ENCODE measurements at regions not wholly inside any gene's neighbourhood (a gene's known extent, or its start where the extent isn't known, plus 50 kb on each side); places are given as distances from the start of the nearest gene placed in this dataset.

DNA sequence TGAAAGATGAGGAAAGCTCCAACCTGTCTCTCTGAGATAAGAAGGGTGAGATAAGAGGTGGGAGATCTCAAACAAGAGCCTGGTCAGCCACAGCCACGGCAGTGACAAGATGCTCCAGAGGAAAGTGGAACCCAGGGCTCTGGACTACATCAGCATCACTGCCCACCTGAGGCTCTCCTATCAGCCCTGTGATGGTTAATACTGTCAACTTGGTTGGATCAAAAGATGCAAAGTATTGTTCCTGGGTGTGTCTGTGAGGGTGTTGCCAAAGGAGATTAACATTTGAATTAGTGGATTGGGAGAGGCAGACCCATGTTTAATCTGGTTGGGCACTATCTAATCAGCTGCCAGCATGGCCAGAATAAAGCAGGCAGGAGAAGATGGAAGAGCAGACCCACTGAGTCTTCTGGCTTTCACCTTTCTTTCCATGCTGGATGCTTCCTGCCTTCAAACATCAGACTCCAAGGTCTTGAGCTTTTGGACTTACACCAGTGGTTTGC, 476.6 kb upstream of the NBEA start:
- no peak for DNase-seq (ENCODE audit: low read depth)

DNA sequence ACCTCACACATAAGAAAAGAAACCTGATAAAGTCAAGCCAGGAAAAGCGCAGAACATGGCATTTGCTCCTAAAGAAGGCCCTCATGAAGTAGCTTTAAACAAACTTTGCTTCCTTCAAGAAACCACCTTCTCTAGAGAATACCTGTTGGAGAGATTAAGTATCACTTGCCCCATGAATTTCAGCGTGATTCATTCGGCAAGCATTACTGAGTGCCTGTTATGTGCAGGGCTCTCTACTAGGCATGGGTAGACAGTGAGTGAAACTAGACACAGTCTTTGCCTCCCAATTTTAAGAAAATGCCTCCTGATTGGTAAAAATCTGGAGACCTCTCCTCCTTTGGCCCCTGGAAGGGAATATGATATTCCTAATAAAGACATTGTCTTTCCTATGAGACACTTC, 475.8 kb upstream of the NBEA start:
- no peak for DNase-seq (ENCODE audit: low read depth)

DNA sequence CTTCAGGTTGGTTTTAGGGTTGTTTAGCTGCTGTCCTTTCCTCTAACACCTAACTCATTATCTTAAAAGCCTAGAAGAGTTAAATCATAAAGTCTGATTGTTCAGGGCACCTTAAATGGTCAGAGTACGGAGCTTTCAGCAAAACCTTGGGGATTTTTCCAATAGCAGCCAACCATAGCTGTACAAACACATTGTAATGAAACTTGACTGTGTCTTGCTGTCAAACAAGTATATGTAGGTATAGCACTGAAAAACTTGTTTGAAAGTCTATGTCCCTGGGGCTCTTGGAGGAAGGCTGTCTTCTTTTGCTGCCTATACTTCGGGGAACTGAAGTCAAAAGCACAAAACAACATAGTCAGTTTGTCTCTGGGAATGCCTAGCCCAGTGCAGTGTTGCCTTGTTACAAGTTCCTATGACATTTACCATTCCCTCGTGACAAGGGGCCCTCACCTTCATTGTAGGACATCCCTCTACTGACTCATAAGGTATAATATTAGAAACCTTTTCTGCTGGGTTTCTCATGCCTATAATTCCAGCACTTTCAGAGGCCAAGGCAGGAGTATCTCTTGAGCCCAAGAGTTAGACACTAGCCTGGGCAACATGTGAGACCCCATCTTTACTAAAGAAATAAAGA, 474.5 kb upstream of the NBEA start:
- no peak for DNase-seq (ENCODE audit: low read depth)

DNA sequence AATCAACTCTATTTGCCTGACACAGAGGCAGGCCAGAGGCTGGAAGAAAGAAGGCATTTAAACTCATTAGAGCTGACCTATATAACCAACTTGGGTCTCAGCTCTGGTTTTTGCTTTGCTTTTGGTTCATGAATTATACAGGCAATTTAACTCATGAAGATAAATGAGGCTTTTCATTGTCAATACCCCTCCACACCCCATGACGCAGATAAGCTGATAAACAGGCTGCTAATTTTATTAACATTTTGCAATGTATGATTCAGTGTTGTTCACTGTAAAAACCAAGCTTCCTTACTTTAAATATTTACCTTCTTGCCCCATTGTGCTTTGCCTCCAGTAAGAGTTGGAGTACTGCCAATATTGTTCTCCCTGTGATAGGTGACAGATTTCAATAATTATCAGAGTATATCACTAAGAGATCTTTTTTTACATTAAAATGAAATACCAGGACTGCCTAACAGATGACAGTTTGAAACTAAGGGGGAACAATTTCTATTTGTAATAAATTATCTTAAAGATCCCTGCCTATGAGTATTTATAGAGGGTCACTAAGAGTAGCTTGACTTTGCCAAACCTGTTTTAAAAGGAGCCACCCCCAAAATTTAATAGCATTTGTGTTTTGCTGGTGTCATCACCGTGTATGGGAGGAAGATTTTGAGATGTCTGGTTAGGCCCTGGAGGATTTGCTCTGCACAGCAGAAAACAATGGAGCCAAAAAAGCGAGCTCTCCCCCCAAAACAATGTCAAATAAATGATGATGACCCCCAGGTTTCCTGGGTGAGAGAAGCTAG, 472.7 kb upstream of the NBEA start:
- no peak for DNase-seq (ENCODE audit: low read depth)

DNA sequence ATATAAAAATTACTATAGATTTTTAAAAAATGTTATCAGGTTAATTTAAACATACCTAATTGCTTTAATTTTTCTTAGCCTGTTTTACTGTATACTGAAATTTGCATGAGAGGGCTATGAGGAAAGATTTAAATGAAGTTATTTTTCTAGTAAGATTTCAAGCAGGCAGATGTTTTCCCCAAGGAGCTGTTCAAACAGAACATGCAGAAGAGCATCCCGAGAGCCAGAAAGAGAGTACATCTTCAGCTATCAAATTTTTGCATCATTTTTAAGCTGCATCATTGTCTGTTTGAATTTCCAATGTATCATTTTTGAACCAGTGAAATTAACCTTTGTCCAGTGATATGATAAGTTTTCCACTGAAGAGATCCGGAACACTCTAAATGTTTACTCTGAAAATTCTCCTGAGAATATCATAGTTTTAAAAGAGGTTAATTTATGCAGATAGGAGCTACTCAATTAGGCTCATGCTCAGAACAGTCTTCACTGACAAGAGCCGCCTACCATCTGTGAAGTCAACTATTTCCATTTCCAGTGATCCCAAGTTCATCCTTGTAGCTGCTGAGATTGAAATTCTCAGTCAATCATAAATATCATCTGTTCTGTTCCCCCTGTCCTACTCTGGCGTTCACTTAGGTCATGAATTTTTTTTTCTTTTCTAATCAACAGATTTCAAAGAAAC, 467.7 kb upstream of the NBEA start:
- DNase-seq (ENCODE audit: low read depth), result no peak

DNA sequence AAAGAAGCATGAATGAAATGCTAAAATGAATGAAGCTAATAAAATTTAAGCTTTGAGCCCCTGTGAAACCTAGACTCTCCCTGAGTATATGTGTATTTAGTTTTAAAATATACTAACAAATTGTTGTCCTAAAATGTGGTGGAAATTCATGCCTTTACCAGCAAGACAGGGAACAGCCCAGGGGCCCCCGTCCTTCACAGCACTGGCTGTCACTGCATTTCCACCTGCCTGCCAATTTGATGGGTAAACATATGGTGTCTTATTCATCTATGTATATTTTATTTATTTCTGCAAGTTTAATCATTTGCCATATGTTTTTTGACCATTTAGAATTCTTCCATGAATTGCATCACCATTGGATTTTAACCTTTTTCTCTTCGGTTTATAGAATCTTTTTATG, 463.7 kb upstream of the NBEA start:
- DNase-seq (ENCODE audit: low read depth), result no peak

DNA sequence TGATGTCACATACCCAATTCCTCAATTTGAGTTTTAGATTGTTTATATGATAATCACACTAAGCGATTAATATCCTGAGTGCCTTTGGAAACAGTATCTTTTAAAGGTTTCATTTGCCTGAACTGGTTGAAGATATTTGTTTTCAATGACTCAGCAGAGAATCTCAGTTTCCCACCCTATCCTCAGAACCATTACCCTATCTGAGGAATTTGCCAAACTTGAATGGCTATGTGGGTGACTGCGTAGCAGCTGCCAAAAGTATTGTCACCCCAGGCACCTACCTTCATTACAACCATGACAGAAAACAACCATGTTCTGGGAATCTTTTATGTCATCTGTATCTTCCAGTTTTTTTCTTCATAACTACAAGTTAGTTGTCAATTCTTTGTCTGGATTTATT, 440.1 kb upstream of the NBEA start:
- no peak for DNase-seq (ENCODE audit: low read depth)

DNA sequence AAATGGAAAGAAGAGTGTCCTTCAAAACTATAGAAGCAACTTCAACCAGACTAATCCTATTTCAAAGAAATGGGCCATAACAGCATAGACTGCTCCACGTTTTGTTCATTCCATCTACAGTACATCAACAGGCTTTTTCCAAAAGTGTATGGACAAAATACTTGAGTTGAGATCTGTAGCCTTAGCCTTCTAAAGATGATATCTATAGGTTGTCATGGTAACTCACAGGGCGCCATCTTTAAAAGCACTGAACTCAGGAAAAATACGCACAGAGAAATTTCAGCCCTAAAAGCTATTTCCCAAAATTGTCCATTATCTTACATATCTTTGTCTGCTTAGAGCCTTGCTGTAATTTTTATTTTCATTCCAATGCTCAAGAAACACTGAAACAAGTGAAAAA, 439.4 kb upstream of the NBEA start:
- no peak for DNase-seq (ENCODE audit: low read depth)

DNA sequence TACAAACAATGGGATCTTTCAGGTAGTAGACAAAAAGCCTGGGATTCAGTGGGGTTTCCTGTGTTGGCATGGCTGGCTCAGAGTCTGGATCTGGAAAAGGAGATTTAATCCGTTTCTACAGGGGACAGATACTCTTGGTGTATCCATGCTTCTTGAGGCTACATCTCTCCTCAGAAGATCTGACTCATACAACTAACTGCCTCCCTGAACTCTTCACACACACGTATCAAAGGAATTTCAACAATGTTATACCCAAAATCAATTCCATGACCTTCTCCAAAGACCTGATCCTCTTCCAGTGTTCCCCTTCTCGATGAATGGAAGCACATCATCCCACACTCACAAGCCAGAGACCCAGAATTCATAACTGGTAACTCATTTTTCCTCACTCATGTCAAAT, 435.3 kb upstream of the NBEA start:
- no peak for DNase-seq (ENCODE audit: low read depth)

DNA sequence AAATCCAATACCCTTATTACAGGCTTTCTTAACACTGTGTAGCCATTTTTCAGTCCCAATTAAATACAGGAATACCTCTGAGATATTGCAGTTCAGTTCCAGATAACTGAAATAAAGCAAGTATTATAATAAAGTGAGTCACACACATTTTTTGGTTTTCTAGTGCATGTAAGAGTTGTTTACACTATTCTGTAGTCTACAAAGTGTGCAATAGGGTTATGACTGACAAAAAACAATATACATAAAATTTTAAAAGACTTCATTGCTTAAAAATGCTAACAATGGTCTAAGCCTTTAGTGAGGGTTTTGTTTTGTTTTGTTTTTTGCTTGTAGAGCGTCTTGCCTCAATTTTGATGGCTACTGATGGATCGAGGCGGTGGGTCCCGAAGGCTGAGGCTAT, 434.4 kb upstream of the NBEA start:
- DNase-seq (ENCODE audit: low read depth), result no peak

DNA sequence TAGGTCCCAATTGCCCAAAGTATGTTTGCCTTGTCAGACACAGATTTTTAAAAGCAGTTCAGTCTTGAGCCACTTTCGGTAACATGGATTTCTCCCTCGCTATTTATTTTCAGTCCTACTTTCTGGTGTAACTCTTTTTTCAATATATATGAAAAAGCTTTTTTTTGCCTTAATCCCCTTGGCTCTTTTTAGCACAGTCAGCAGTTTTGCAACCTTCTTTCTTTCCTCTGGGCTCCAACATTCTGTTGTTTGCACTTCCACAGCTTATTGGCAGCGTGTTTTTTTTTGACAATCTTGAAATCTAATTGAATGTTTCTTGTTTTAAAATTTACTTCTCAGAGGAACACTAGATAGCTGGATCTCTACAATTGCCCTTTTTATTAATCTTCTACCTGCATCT, 429.3 kb upstream of the NBEA start:
- DNase-seq (ENCODE audit: low read depth), result no peak

DNA sequence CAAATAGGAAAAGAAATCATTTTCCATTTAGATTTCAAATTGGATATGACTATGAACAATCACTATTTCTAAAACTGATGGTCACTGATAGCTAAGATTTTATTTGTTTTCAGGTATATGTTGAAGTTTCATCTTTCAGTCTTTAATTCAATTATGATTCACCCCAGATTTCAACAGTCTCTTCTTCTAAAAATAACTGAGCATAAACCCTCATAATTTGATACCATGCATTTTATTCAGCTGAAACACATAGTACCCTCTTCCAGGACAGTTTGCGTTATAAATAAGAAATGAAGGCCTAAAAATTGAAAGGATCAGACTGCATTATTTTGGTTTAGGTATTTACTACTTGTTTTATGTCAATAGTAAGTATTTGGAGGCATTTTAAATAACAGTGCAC, 428.5 kb upstream of the NBEA start:
- no peak for DNase-seq (ENCODE audit: low read depth)

DNA sequence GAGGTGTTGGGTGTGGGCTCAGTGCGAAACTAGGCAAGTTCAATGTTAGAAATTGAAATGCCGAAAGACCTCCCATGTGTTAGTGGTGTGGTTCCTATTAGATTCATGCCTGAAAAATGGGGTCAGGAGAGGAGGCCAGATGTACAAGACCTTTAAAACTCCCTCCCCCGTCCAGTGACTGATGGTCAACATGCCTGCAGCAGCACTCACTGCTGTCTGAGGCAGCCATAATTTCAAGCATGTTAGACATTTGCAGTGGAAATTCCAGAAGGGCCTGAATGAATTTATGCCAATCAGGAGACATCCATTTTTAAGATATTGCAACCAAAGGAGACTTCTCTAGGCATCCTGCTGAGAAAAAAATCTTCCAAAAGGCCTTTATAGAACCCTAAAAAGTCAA, 426.9 kb upstream of the NBEA start:
- no peak for DNase-seq (ENCODE audit: low read depth)

DNA sequence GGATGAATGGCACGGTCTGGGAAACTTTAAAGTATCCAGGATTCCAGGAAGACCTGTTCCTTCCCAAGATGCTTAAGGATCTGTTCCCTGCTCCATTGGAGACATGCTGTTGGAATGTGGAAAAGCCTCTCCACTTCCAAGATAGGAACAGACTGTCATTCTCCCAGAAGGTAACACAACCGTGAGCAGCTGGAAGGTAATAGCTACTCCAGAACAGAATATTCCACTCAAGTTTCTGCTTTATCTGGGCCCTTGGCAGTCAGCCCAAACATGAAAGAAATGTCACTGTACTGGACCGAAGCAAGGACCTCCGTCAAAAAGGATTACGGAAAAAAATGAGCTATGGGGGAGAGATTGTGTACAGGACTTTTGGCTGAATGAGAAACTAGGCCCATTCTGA, 420.9 kb upstream of the NBEA start:
- no peak for DNase-seq (ENCODE audit: low read depth)

DNA sequence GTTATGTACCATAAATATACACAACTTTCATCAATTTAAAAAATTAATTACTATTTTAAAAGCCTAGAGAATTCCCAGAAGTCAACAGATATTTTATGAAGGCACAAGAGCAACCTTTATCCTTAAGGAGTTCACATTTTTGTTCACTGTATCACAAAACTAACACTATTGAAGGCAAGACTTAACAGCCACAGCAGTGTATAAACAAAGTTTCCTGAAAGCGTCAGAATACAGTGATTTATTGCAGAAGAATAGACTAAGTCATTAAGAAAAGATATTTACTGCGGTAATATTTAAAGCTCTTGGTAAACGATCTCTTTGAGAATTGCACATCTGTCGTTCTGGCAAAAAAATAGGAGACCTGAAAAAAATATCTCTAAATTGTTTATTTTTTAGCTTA, 419.3 kb upstream of the NBEA start:
- DNase-seq (ENCODE audit: low read depth), result no peak

DNA sequence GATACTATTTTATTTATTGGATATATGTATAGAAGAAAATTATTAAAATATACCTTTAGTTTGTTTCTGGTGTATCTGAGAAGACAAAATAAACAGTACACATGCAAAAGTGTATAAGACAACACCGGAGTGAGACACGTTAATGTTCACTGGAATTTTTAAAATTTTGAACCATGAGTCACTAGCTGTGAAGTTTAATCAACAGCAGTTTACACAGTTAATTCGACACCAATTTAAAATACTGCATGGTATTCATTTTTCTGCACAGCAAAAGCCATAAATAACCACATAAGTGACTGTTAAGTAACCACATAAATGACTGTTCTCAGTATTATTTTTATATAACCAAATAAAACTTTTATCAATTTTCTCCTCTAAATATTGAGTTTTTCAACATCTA, 418.7 kb upstream of the NBEA start:
- no peak for DNase-seq (ENCODE audit: low read depth)

DNA sequence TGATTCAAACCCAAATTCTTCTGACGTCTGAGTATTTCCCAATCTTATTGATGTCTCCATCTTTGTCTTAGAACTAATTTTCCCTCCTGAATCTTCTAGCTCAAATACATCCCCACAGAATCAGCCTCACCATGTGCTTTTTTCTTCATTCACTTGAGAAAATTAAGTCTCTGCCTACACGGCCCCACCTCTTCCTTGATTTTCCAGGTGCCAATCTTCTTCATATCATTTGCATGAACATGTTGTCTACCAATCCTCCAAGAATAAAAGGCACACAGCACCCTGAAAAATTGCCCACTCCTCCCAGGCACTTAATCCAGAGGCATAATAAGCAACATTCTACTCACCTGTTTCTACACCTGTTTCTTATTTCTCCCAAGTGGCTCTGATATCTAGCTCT, 408.1 kb upstream of the NBEA start:
- no peak for DNase-seq (ENCODE audit: low read depth)

DNA sequence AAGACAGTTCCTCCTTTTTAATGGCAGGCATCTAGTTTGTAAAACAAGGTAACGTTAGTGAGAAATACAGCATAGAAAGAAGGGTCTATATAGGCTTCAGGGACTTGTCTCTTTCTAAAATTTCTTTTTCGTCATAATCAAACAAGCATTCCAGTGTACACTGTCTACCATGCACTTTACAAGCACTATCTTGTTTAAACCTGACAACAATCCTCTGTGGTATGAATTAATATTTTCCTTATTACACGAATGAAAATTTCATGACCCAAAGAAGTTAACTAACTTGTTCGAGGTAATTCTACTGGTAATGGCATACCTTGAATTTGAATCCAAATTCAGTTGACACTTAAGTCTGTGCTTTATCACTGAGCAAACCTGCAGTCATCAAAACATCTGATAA, 399.7 kb upstream of the NBEA start:
- DNase-seq (ENCODE audit: low read depth), result no peak

DNA sequence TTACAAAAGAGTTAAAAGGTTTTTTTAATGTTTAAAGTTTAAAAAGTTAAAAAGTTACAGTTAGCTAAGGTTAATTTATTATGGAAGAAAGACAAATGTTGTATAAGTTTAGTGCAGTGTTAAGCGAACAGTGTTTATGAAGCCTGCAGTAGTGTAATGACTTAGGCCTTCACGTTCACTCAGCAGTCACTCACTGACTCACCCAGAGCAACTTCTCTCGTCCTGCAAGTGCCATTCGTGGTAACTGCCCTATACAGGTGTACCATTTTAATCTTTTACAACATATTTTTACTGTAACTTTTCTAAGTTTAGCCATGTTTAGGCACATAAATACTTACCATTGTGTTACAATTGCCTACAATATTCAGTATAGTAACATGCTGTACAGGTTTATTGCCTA, 398.2 kb upstream of the NBEA start:
- DNase-seq (ENCODE audit: low read depth), result no peak

DNA sequence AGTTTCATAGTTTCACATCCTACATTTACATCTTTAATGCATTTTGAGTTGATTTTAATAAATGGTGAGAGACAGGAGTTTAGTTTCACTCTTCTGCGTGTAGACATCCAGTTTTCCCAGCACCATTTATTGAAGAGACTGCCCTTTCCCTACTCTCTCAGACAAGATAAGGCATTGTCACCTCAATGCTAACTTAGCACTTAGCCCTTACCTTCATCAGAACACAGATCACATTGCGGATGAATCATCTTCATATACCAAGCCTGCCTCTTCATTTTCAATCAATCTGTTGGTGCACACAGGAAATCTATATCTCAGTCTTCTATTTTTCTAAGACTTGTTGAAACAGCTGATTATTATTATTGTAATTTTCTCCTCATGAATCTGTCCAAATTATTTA, 396.6 kb upstream of the NBEA start:
- DNase-seq (ENCODE audit: low read depth), result no peak

DNA sequence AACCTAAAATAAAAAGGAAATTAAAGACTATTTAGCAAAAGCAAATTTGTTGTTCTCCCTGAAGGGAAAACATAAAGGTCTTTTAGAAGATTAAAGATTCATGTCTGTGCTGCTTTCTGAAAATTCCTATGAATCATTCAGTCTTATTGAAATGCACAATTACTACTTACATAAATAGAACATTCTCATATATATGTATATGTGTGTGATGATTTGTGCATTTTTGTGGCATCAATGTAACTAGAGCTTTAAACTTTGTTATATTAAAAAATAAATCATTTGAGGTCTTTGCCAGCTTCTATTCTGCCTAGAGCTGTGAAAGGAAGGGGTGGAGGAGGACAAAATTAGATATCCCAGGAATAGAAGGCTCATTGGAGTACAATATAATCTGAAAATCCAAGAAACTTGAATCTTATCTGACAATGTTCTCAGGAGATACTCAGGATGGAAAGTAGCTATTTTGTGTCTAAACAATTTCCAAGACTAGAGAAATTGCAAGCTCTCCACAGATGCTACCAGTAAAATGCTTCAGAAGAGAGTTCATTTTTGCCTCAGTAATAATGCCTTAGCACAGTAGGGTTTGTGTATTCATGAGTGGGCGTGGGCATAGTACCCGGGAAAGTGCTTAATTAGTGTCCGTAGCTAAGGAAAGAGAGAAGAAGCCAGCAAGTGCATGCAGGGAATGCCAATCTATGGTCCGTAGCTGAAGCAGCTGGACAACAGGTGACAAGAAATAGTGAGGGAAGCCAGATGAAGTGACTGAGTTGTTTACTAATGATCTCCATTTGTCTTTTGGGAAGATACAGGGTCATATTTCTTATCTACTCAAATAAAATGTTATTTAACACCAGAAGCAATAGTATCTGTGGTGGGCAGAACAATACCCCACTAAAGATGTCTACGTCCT, 395.5 kb upstream of the NBEA start:
- no peak for DNase-seq (ENCODE audit: low read depth)

DNA sequence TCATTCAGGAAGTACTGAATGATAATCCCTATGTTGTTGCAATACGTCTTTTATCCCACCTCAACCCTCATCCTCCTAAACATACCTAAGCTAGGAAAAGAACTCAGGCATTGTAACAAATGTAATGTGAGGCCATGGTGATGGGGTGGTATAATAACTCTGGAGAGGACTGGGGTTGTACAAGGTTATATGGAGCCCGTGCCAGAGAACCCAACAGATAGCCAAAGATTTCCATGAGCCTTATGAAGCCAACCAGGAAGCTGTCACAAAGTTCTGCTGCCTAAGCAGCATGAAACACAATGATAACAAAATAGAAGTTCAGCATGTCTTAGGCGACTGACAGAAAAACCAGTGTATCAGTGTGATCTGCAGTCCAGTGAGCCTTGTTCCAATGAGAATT, 394.1 kb upstream of the NBEA start:
- DNase-seq (ENCODE audit: low read depth), result no peak

Data from GM04503 (cell line).